ENCODE measurements at regions not wholly inside any gene's neighbourhood (a gene's known extent, or its start where the extent isn't known, plus 50 kb on each side); places are given as distances from the start of the nearest gene placed in this dataset.

DNA sequence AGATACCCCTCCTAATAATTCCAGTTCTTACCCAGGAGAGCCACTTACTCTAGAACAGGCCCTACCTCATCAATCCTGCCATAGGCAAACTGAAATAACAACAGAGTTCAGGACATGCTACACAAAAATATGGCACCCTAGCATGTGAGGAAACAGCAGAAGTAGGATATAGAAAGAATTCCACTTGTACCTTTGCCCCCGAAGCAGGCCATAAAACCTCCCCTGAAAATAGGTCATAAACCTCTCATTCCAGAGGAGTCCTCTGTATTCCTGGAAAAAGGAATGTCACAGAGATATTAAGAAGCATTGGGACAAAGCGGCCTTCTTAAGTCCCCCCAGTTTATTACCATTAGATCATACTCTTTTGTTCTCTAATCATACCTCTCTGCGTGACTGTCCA lies 504.3 kb upstream of the MARCKS start:
- intact Hi-C loops (cut with DNase I): no loop called here
- Histone ChIP-seq H3K9ac (ENCODE audit: low read depth in 2 of 2, low read length in 2 of 2) (no peak overlapping the region), H3K4me3 (no peak overlapping the region), H3K27ac (no peak overlapping the region), H3K27me3 (no peaks in the 10 kb centered on the region), H3K4me1 (no peaks in the 10 kb centered on the region), H3K36me3 (no peaks in the 10 kb centered on the region), H3K9me3 (no peaks in the 10 kb centered on the region)
- DNase-seq: peak; percentile 59
- TF ChIP-seq, protein P1, sequence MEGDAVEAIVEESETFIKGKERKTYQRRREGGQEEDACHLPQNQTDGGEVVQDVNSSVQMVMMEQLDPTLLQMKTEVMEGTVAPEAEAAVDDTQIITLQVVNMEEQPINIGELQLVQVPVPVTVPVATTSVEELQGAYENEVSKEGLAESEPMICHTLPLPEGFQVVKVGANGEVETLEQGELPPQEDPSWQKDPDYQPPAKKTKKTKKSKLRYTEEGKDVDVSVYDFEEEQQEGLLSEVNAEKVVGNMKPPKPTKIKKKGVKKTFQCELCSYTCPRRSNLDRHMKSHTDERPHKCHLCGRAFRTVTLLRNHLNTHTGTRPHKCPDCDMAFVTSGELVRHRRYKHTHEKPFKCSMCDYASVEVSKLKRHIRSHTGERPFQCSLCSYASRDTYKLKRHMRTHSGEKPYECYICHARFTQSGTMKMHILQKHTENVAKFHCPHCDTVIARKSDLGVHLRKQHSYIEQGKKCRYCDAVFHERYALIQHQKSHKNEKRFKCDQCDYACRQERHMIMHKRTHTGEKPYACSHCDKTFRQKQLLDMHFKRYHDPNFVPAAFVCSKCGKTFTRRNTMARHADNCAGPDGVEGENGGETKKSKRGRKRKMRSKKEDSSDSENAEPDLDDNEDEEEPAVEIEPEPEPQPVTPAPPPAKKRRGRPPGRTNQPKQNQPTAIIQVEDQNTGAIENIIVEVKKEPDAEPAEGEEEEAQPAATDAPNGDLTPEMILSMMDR (IDR thresholded peaks at IDR 0.05): no peak

DNA sequence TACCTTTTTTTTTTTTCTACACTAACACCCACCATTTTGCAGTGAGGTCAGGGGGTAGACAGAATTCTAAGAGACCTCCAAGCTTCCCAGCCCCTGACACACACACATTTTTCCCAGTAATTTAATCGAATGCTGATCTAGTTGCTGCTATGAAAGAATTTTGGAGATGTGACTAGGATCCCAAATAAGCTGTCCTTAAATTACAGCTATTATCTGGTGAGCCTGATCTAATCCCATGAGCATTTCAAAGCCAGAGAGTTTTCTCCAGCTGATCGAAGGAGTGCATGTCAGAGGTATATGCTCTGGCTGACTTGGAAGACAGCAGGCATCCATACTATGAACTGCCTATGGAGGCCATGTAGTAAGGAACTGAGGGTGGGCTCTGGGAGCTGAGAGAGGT lies 503.8 kb upstream of the MARCKS start:
- Histone ChIP-seq H3K4me1 (no peaks in the 10 kb centered on the region), H3K27ac (no peak overlapping the region), H3K9ac (ENCODE audit: low read depth in 2 of 2, low read length in 2 of 2) (no peak overlapping the region), H3K4me3 (no peak overlapping the region), H3K36me3 (no peaks in the 10 kb centered on the region), H3K9me3 (no peaks in the 10 kb centered on the region), H3K27me3 (no peaks in the 10 kb centered on the region)
- intact Hi-C loops (cut with DNase I): no loop called here
- DNase-seq: no peak
- TF ChIP-seq, protein P1 (IDR thresholded peaks at IDR 0.05): no peak

DNA sequence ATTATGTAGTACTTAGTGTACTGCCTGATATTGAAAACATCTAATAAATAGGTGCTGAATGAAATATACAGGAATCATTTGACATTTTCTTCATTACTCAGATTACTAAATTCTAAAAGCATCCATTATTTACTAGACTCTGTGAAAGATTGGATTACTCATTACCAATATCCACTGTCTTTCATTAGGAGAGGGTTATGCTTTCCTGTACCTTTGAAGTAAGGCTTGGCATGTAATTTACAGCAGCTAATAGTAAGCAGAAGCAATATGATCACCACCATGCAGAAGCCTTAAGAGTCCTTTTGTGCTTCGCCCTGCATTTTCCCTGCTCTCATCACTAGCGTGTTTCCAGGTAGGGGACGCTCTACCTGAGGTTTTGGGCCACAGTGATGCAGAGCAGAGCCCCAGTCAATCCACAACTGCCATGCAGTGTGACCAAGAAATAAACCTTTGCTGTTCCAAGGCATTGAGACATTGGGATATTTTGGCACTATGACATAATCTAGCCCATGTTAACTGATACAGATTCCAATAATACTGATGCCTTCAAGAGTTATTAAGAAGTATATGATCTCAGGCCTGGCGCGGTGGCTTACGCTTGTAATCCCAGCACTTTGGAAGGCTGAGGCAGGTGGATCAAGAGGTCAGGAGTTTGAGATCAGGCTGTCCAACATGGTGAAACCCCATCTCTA lies 502.8 kb upstream of the MARCKS start:
- intact Hi-C loops (cut with DNase I): no loop called here
- H3K4me3 ChIP-seq: no peak overlapping the region
- TF ChIP-seq, protein P1 (IDR thresholded peaks at IDR 0.05): no peak
- H3K4me1 ChIP-seq: no peaks in the 10 kb centered on the region
- DNase-seq: no peak
- no peaks in the 10 kb centered on the region for H3K36me3 ChIP-seq
- no peaks in the 10 kb centered on the region for H3K9me3 ChIP-seq
- H3K27ac ChIP-seq: no peak overlapping the region
- no peak overlapping the region for H3K9ac ChIP-seq (ENCODE audit: low read depth in 2 of 2, low read length in 2 of 2)
- no peaks in the 10 kb centered on the region for H3K27me3 ChIP-seq

DNA sequence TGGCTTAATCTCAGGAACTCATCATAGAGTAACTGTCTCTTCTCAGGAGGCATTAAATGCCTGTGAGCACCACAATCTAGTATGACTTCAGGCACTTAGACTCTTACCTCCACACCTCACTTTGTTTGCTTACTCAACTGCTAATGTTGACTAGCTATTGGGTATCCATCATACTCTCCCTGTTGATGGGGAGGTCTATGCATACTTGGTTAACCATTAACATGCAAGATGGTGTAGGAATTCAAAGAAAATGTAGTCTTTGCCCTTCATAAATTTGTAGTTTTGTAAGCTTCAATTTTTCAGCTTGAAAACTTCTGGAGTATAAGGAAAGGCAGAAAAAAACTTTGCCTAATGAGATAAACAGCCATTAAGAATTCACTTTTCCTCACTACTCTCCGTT lies 501.0 kb upstream of the MARCKS start:
- H3K9ac ChIP-seq (ENCODE audit: low read depth in 2 of 2, low read length in 2 of 2): no peak overlapping the region
- intact Hi-C loops (cut with DNase I): no loop called here
- H3K36me3 ChIP-seq: no peaks in the 10 kb centered on the region
- DNase-seq: no peak
- no peak overlapping the region for H3K4me3 ChIP-seq
- no peaks in the 10 kb centered on the region for H3K27me3 ChIP-seq
- TF ChIP-seq, protein P1 (IDR thresholded peaks at IDR 0.05): no peak
- no peaks in the 10 kb centered on the region for H3K9me3 ChIP-seq
- H3K4me1 ChIP-seq: no peaks in the 10 kb centered on the region
- no peak overlapping the region for H3K27ac ChIP-seq

DNA sequence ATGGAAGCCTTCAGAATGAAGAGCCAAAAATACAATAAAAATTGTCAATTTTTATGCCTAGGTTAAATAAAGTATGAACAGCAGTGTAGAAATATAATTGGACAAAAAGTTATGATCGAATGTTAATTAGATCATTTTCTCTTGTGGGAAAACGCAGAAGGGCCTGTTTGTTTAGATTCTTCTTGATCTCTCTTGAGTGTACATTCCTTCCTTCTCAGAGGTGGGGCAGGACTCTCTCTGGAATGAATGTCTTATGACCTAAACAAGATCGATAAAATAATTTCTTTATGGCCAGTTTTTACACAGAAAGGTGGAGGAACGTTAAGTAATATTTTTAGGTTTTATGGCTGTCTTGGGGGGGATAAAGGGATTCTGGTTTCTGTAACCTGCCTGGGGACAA lies 500.1 kb upstream of the MARCKS start:
- Histone ChIP-seq H3K27me3 (no peaks in the 10 kb centered on the region), H3K27ac (no peak overlapping the region), H3K9ac (ENCODE audit: low read depth in 2 of 2, low read length in 2 of 2) (no peak overlapping the region), H3K4me1 (no peaks in the 10 kb centered on the region), H3K4me3 (no peak overlapping the region), H3K36me3 (no peaks in the 10 kb centered on the region), H3K9me3 (no peaks in the 10 kb centered on the region)
- no peak for DNase-seq
- TF ChIP-seq, protein P1 (IDR thresholded peaks at IDR 0.05): no peak
- intact Hi-C loops (cut with DNase I): no loop called here
